ENCODE measurements at regions not wholly inside any gene's neighbourhood (a gene's known extent, or its start where the extent isn't known, plus 50 kb on each side); places are given as distances from the start of the nearest gene placed in this dataset.
A peak's percentile ranks its signal among the peaks of the same experiment; 100 is the strongest.
"Not testable (repeated sequence)": the region's sequence is repeated elsewhere in the genome, so short reads cannot be mapped to it uniquely, and the experiment has no call there.

GRCh38 chr2:181737302-181737701, 57.0 kb upstream of the NEUROD1 start:
- DNase-seq, result not testable (repeated sequence)

- no peak for DNase-seq
Measured at GRCh38 chr2:181738074-181738473, 57.8 kb upstream of the NEUROD1 start.

- no peak for DNase-seq
Measured at GRCh38 chr2:181738563-181738962, 58.2 kb upstream of the NEUROD1 start.

GRCh38 chr2:181741756-181742155, 61.4 kb upstream of the NEUROD1 start:
- DNase-seq, result no peak

GRCh38 chr2:181742361-181742760, 62.0 kb upstream of the NEUROD1 start:
- DNase-seq, result no peak

- DNase-seq, result peak; percentile 60 to 61
Measured at GRCh38 chr2:181742922-181743722, 62.8 kb upstream of the NEUROD1 start.

- no peak for DNase-seq
Measured at GRCh38 chr2:181743723-181744031, 63.4 kb upstream of the NEUROD1 start.

- DNase-seq, result no peak
Measured at GRCh38 chr2:181745796-181746540, 65.7 kb upstream of the NEUROD1 start.

- DNase-seq, result no peak
Measured at GRCh38 chr2:181746844-181747243, 66.5 kb upstream of the NEUROD1 start.

- DNase-seq, result no peak
Measured at GRCh38 chr2:181750305-181750704, 70.0 kb upstream of the NEUROD1 start.

- DNase-seq, result no peak
Measured at GRCh38 chr2:181751266-181752030, 71.1 kb upstream of the NEUROD1 start.

GRCh38 chr2:181752301-181752700, 72.0 kb upstream of the NEUROD1 start:
- DNase-seq, result no peak

GRCh38 chr2:181753686-181754085, 73.4 kb upstream of the NEUROD1 start:
- DNase-seq, result no peak

- no peak for DNase-seq
Measured at GRCh38 chr2:181754105-181754504, 73.8 kb upstream of the NEUROD1 start.

GRCh38 chr2:181755181-181755580, 74.9 kb upstream of the NEUROD1 start:
- no peak for DNase-seq

- DNase-seq, result no peak
Measured at GRCh38 chr2:181760521-181760920, 80.2 kb upstream of the NEUROD1 start.

- DNase-seq, result no peak
Measured at GRCh38 chr2:181761175-181761574, 80.9 kb upstream of the NEUROD1 start.

- no peak for DNase-seq
Measured at GRCh38 chr2:181762000-181762399, 81.7 kb upstream of the NEUROD1 start.

- DNase-seq, result no peak
Measured at GRCh38 chr2:181762848-181763247, 82.5 kb upstream of the NEUROD1 start.

GRCh38 chr2:181763423-181763822, 83.1 kb upstream of the NEUROD1 start:
- DNase-seq, result no peak

- DNase-seq, result no peak
Measured at GRCh38 chr2:181764095-181764963, 84.0 kb upstream of the NEUROD1 start.

GRCh38 chr2:181766129-181766528, 85.8 kb upstream of the NEUROD1 start:
- no peak for DNase-seq

All from inflammatory macrophage (primary cell).